ENCODE measurements at regions not wholly inside any gene's neighbourhood (a gene's known extent, or its start where the extent isn't known, plus 50 kb on each side); places are given as distances from the start of the nearest gene placed in this dataset.

DNA sequence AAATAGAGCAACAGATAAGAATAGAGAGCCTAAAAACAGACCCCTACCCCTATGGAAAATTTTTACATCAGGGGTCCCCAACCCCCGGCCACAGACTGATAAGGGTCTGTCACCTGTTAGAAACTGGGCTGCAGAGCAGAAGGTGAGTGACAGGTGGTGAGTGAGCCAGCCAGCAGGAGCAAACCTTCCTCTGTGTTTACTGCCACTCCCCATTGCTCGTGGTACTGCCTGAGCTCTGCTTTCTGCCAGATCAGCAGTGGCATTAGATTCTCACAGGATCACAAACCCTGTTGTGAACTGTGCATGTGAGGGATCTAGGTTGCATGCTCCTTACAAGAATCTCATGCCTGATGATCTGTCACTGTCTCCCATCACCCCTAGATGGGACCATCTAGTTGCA is 174.1 kb downstream of the FOXD2 start:
- no peak overlapping the region for H3K27ac Mint-ChIP-seq (ENCODE audit: unreplicated experiment)
- no peak overlapping the region for H3K4me3 Mint-ChIP-seq (ENCODE audit: unreplicated experiment)
- peaks cover 12% of the 10 kb centered on the region for H3K9me3 Mint-ChIP-seq (ENCODE audit: low read depth)
- no peaks in the 10 kb centered on the region for H3K4me1 Mint-ChIP-seq (ENCODE audit: low read depth)
- H3K27me3 Mint-ChIP-seq (ENCODE audit: low read depth) = peaks cover 18% of the 10 kb centered on the region
- H3K36me3 Mint-ChIP-seq (ENCODE audit: low read depth) = peaks cover 2% of the 10 kb centered on the region
- no peak for DNase-seq (ENCODE audit: low spot score)
- TF ChIP-seq, protein P1, sequence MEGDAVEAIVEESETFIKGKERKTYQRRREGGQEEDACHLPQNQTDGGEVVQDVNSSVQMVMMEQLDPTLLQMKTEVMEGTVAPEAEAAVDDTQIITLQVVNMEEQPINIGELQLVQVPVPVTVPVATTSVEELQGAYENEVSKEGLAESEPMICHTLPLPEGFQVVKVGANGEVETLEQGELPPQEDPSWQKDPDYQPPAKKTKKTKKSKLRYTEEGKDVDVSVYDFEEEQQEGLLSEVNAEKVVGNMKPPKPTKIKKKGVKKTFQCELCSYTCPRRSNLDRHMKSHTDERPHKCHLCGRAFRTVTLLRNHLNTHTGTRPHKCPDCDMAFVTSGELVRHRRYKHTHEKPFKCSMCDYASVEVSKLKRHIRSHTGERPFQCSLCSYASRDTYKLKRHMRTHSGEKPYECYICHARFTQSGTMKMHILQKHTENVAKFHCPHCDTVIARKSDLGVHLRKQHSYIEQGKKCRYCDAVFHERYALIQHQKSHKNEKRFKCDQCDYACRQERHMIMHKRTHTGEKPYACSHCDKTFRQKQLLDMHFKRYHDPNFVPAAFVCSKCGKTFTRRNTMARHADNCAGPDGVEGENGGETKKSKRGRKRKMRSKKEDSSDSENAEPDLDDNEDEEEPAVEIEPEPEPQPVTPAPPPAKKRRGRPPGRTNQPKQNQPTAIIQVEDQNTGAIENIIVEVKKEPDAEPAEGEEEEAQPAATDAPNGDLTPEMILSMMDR (IDR thresholded peaks at IDR 0.05) = no peak

DNA sequence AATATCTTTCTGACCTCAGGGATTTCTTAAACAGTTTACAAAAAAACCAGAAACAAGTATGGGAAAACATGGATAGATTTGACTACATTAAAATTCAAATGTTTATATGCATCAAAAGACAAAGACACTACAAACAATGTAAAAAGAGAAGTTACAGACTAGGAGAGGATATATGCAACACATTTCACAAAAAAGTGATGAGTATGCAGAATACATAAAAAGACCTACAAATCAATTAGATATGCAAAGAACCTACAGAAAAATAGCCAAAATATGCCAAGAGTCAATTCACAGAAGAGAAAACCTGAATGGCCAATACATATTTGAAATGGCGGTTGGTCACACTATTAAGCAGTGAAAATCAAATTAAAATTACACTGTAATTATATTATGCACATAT is 175.0 kb downstream of the FOXD2 start:
- Mint-ChIP-seq H3K9me3 (ENCODE audit: low read depth) (peaks cover 12% of the 10 kb centered on the region), H3K27ac (ENCODE audit: unreplicated experiment) (no peak overlapping the region), H3K36me3 (ENCODE audit: low read depth) (peaks cover 2% of the 10 kb centered on the region), H3K4me1 (ENCODE audit: low read depth) (no peaks in the 10 kb centered on the region), H3K4me3 (ENCODE audit: unreplicated experiment) (no peak overlapping the region), H3K27me3 (ENCODE audit: low read depth) (peaks cover 19% of the 10 kb centered on the region)
- TF ChIP-seq, protein P1 (IDR thresholded peaks at IDR 0.05) = no peak
- DNase-seq (ENCODE audit: low spot score) = no peak

DNA sequence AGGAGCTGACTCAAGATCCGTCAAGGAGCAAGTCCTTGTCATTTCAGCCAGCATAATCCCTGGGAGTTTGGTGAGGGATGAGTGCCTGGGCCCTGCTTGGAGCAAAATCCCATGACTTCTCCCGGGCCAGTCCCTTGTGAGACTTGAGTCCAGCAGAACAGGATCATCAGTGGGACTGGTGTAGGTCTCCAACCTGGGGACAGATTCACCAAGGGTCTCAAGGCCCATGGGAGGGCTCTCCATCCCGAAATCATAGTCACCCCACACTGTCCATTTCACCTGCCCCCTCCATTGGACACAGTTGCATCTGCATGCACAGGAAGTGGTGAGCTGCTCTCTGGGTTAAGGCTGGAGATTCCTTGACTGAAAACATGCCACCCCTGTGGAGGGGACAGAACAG is 178.2 kb downstream of the FOXD2 start:
- Mint-ChIP-seq H3K27ac (ENCODE audit: unreplicated experiment) (no peak overlapping the region), H3K4me1 (ENCODE audit: low read depth) (no peaks in the 10 kb centered on the region), H3K36me3 (ENCODE audit: low read depth) (peaks cover 2% of the 10 kb centered on the region), H3K4me3 (ENCODE audit: unreplicated experiment) (no peak overlapping the region), H3K9me3 (ENCODE audit: low read depth) (no peaks in the 10 kb centered on the region), H3K27me3 (ENCODE audit: low read depth) (peaks cover 14% of the 10 kb centered on the region)
- DNase-seq (ENCODE audit: low spot score) = no peak
- TF ChIP-seq, protein P1 (IDR thresholded peaks at IDR 0.05) = no peak

DNA sequence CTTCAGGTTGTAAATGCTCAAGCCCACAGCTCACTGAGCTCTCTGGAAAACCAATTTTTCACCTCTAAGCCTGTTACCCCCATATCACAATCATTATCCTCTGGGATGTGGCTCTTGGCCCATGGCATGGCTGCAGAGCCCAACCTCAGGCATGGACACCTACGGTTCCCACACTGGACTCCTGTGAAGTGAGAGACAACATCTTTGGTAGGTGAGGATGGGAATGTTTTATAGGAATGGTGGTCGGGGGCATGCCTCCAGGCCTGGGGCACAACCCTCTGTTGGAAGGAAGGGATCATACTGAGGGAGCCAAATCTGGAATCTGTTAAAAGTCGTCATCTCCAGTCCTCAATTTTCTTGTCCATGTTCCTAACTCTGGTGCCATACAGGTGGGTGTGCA is 179.1 kb downstream of the FOXD2 start:
- no peaks in the 10 kb centered on the region for H3K4me1 Mint-ChIP-seq (ENCODE audit: low read depth)
- TF ChIP-seq, protein P1 (IDR thresholded peaks at IDR 0.05) = no peak
- H3K27ac Mint-ChIP-seq (ENCODE audit: unreplicated experiment) = no peak overlapping the region
- DNase-seq (ENCODE audit: low spot score) = no peak
- no peaks in the 10 kb centered on the region for H3K9me3 Mint-ChIP-seq (ENCODE audit: low read depth)
- peaks cover 14% of the 10 kb centered on the region for H3K27me3 Mint-ChIP-seq (ENCODE audit: low read depth)
- H3K36me3 Mint-ChIP-seq (ENCODE audit: low read depth) = peaks cover 2% of the 10 kb centered on the region
- H3K4me3 Mint-ChIP-seq (ENCODE audit: unreplicated experiment) = no peak overlapping the region

DNA sequence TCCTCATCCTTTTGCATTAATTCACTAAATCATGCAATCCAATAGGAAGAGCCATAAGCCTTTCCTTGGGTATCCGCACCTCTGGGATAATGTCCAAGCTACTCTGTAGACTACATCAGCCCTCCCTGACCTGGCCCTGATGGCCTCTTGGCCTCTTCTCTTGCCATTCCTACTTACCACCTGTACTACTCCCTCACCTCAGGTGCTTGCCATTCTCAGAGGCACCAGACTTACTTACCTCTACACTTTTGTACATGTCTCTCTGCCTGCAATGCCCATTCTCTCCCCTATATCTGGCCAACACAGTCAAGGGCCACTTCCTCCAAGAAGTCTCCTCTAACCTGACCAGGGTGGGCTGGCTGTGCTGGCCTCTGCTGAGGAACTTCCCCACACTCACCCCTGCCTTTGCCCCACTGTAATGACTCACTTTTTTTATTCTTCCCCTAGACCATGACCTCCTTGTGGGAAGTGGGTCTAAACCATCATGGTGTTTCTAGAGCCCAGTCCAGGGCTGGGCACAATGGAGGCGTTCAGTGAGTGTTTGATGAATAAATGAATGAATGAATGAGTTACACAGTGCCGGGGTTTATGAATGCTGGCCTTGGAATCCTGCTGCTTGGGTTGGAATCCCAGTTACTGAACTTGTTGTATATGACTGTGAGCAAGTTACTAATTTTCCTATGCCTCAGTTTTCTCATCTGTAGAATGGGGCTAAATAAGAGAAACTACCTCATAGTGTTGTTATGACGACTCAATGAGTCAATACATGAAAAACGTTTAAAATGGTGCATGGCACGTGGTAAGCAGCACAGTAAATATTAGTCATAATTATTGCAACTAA is 179.8 kb downstream of the FOXD2 start:
- Mint-ChIP-seq H3K36me3 (ENCODE audit: low read depth) (peaks cover 2% of the 10 kb centered on the region), H3K27me3 (ENCODE audit: low read depth) (peaks cover 14% of the 10 kb centered on the region), H3K4me3 (ENCODE audit: unreplicated experiment) (no peak overlapping the region), H3K4me1 (ENCODE audit: low read depth) (no peaks in the 10 kb centered on the region), H3K9me3 (ENCODE audit: low read depth) (no peaks in the 10 kb centered on the region), H3K27ac (ENCODE audit: unreplicated experiment) (no peak overlapping the region)
- no peak for DNase-seq (ENCODE audit: low spot score)
- TF ChIP-seq, protein P1 (IDR thresholded peaks at IDR 0.05) = no peak

Data from chondrocyte (in vitro differentiated cells).